ENCODE measurements at regions not wholly inside any gene's neighbourhood (a gene's known extent, or its start where the extent isn't known, plus 50 kb on each side); places are given as distances from the start of the nearest gene placed in this dataset.
"Not testable (repeated sequence)": the region's sequence is repeated elsewhere in the genome, so short reads cannot be mapped to it uniquely, and the experiment has no call there.

DNA sequence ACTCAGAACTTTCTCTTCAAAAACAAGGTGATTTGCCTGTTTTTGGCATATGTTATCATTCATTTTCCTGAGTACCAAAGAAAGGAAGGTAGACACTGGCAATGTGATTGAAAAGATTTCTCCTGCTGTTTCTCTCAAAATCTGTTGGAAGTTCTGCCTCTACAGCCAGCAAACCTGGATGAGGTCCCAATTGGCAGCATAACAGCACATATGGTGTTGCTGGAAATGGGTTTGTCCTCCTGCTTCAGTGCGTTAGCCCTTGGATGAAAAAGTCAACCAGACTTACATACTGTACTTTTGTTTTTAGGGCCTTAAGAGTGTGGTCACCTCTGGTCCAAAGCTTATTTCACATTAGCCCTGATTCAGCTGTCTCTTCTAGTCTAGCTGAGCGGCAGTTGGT is 237.6 kb upstream of the MME start:
- H3K27me3 Mint-ChIP-seq (ENCODE audit: low read depth) = peaks cover 9% of the 10 kb centered on the region
- H3K9me3 Mint-ChIP-seq (ENCODE audit: low read depth) = no peaks in the 10 kb centered on the region
- no peaks in the 10 kb centered on the region for H3K4me1 Mint-ChIP-seq (ENCODE audit: low read depth)
- H3K4me3 Mint-ChIP-seq (ENCODE audit: unreplicated experiment) = no peak overlapping the region
- TF ChIP-seq, protein P1, sequence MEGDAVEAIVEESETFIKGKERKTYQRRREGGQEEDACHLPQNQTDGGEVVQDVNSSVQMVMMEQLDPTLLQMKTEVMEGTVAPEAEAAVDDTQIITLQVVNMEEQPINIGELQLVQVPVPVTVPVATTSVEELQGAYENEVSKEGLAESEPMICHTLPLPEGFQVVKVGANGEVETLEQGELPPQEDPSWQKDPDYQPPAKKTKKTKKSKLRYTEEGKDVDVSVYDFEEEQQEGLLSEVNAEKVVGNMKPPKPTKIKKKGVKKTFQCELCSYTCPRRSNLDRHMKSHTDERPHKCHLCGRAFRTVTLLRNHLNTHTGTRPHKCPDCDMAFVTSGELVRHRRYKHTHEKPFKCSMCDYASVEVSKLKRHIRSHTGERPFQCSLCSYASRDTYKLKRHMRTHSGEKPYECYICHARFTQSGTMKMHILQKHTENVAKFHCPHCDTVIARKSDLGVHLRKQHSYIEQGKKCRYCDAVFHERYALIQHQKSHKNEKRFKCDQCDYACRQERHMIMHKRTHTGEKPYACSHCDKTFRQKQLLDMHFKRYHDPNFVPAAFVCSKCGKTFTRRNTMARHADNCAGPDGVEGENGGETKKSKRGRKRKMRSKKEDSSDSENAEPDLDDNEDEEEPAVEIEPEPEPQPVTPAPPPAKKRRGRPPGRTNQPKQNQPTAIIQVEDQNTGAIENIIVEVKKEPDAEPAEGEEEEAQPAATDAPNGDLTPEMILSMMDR (IDR thresholded peaks at IDR 0.05) = no peak
- no peak for DNase-seq (ENCODE audit: low spot score)
- H3K27ac Mint-ChIP-seq (ENCODE audit: unreplicated experiment) = no peak overlapping the region
- H3K36me3 Mint-ChIP-seq (ENCODE audit: low read depth) = no peaks in the 10 kb centered on the region

DNA sequence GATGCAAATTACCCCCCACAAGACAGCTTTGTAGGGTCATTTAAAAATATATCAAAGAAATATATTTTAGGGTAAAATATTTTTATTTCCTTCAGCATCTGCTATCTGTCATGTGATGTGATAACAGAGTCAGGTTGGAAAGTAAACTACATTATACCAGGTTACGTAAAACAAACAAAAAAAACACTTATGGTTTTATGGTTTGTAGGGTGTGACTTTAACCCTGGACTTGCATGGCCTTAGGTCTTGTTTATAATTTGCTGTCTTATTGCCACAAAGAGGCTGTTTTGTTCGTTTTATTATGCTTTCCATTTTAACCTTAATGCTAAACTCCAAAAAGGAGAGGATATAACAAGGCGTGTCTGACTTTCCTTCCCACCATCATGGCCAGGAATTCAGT is 244.5 kb upstream of the MME start:
- H3K9me3 Mint-ChIP-seq (ENCODE audit: low read depth) = no peaks in the 10 kb centered on the region
- H3K4me1 Mint-ChIP-seq (ENCODE audit: low read depth) = no peaks in the 10 kb centered on the region
- TF ChIP-seq, protein P1 (IDR thresholded peaks at IDR 0.05) = no peak
- H3K4me3 Mint-ChIP-seq (ENCODE audit: unreplicated experiment) = no peak overlapping the region
- H3K27me3 Mint-ChIP-seq (ENCODE audit: low read depth) = peaks cover 7% of the 10 kb centered on the region
- no peak for DNase-seq (ENCODE audit: low spot score)
- H3K27ac Mint-ChIP-seq (ENCODE audit: unreplicated experiment) = no peak overlapping the region
- H3K36me3 Mint-ChIP-seq (ENCODE audit: low read depth) = no peaks in the 10 kb centered on the region

DNA sequence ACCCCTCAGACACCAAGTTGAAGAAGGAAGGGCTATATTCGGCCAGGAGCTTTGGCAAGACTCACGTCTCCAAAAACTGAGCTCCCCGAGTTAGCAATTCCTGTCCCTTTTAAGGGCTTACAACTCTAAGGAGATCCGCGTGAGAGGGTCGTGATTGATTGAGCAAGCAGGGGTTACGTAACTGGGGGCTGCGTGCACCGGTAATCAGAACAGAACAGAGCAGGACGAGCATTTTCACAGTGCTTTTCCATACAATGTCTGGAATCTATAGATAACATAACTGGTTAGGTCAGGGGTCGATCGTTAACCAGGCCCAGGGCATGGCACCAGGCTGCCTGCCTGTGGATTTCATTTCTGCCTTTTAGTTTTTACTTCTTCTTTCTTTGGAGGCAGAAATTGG is 245.3 kb upstream of the MME start:
- H3K9me3 Mint-ChIP-seq (ENCODE audit: low read depth); DNase-seq (ENCODE audit: low spot score); H3K4me3 Mint-ChIP-seq (ENCODE audit: unreplicated experiment); H3K27ac Mint-ChIP-seq (ENCODE audit: unreplicated experiment); H3K27me3 Mint-ChIP-seq (ENCODE audit: low read depth); H3K4me1 Mint-ChIP-seq (ENCODE audit: low read depth); H3K36me3 Mint-ChIP-seq (ENCODE audit: low read depth): not testable (repeated sequence)

DNA sequence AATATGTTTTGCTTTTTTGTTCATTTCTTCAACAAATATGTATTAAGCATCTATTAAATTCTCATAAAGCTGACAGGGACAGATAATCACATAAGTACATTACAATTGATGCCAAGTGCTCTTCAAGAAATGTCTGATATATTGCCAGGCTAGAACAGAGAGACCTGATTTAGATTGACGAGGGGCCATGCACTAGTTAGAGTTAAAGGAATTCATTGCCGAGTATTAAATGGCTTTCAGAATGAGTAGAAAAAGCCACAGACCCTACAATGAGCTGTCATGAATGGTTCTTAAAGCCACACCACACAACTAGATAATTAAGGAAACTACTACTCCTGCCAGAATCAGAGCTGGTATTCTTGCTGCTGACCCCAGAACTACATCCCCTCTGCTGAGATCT is 250.2 kb upstream of the MME start:
- Mint-ChIP-seq H3K27ac (ENCODE audit: unreplicated experiment) (no peak overlapping the region), H3K4me1 (ENCODE audit: low read depth) (no peaks in the 10 kb centered on the region)
- TF ChIP-seq, protein P1 (IDR thresholded peaks at IDR 0.05) = no peak

DNA sequence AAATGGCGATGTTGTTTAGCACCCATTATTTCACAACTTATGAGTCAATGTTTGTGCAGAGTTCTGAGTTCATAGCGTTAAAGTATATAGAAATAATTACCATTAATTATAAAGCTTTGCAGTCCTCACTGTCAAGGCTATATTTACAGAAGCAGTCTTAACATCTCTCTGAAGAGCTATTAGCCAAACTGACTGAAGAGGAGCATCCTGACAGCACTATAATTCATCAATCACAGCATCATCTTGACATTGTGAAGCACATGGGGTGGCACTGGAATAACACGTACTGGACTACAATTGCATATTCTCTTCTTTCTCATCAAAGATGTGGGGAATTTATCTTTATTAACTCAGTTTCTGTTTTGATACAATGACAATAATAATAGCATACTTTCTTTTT is 260.6 kb upstream of the MME start:
- Mint-ChIP-seq H3K4me3 (ENCODE audit: unreplicated experiment) (no peak overlapping the region), H3K9me3 (ENCODE audit: low read depth) (peaks cover 24% of the 10 kb centered on the region), H3K4me1 (ENCODE audit: low read depth) (no peaks in the 10 kb centered on the region), H3K27me3 (ENCODE audit: low read depth) (peaks cover 2% of the 10 kb centered on the region), H3K27ac (ENCODE audit: unreplicated experiment) (no peak overlapping the region), H3K36me3 (ENCODE audit: low read depth) (no peaks in the 10 kb centered on the region)
- TF ChIP-seq, protein P1 (IDR thresholded peaks at IDR 0.05) = no peak
- DNase-seq (ENCODE audit: low spot score) = no peak

More for the DNA sequence above, 250.2 kb upstream of the MME start:
- Mint-ChIP-seq H3K9me3 (ENCODE audit: low read depth) (peaks cover 3% of the 10 kb centered on the region), H3K4me3 (ENCODE audit: unreplicated experiment) (no peak overlapping the region), H3K36me3 (ENCODE audit: low read depth) (no peaks in the 10 kb centered on the region), H3K27me3 (ENCODE audit: low read depth) (no peaks in the 10 kb centered on the region)
- DNase-seq (ENCODE audit: low spot score) = no peak

DNA sequence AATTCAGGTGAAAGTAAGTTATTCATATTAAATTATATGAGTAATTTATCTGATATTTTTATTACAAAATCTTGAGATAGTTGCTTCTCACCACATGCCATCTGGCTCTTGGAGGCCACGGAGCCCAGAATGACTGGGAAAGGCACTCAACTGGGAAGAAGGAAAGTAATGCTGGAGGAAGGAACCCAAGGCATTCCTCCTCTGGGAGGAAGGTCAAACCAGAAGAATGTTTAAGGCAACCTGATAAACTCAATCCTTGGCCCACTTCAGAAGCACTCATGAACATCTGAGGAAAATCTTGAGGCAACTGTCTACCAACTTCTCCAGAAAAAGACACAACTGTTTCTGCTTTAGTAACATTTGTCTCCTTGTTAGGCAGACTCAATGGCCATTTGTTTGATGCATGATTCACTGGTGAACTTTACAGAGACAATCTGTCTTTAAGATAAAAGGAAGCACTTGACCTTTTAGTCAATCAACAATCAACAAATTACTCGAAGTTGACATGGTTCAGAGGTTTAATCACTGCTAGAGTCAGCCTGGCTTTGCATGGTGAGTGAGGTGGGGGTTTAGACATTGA is 261.4 kb upstream of the MME start:
- H3K27ac Mint-ChIP-seq (ENCODE audit: unreplicated experiment) = no peak overlapping the region
- no peaks in the 10 kb centered on the region for H3K27me3 Mint-ChIP-seq (ENCODE audit: low read depth)
- no peak for DNase-seq (ENCODE audit: low spot score)
- H3K9me3 Mint-ChIP-seq (ENCODE audit: low read depth) = peaks cover 20% of the 10 kb centered on the region
- no peaks in the 10 kb centered on the region for H3K4me1 Mint-ChIP-seq (ENCODE audit: low read depth)
- TF ChIP-seq, protein P1 (IDR thresholded peaks at IDR 0.05) = no peak
- H3K36me3 Mint-ChIP-seq (ENCODE audit: low read depth) = no peaks in the 10 kb centered on the region
- no peak overlapping the region for H3K4me3 Mint-ChIP-seq (ENCODE audit: unreplicated experiment)

DNA sequence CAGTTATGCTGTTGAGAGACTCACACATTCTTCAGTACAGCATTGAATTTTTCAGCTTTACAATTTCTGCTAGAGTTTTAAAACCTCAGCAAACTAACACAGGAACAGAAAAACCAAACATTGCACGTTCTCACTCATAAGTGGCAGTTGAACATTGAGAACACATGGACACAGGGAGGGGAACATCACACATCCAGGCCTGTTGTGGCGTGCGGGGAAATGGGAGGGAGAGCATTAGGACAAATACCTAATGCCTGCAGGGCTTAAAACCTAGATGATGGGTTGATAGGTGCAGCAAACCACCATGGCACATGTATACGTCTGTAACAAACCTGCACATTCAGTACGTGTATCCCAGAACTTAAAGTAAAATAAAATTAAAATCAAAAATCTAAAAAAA is 270.1 kb upstream of the MME start:
- H3K4me1 Mint-ChIP-seq (ENCODE audit: low read depth); H3K36me3 Mint-ChIP-seq (ENCODE audit: low read depth); H3K27me3 Mint-ChIP-seq (ENCODE audit: low read depth); DNase-seq (ENCODE audit: low spot score); H3K4me3 Mint-ChIP-seq (ENCODE audit: unreplicated experiment); H3K27ac Mint-ChIP-seq (ENCODE audit: unreplicated experiment): not testable (repeated sequence)
- H3K9me3 Mint-ChIP-seq (ENCODE audit: low read depth) = peaks cover 29% of the 10 kb centered on the region
